Chondrocyte (in vitro differentiated cells): ENCODE measurements at regions not wholly inside any gene's neighbourhood (a gene's known extent, or its start where the extent isn't known, plus 50 kb on each side); places are given as distances from the start of the nearest gene placed in this dataset.

Source experiments
- DNase-seq: peaks from one replicate; pipeline ENCODE4 v3.0.0; 2021; ENCODE audit warnings: mixed read lengths, low spot score
- H3K27ac Mint-ChIP-seq: one replicate; pipeline ENCODE4 v1.8.0; 2021; ENCODE audit warnings: mild to moderate bottlenecking, moderate library complexity, mixed read lengths; ENCODE audit not compliant: unreplicated experiment
- H3K27me3 Mint-ChIP-seq: 2 replicates; pipeline ENCODE4 v1.8.0; 2021; ENCODE audit warnings: low read depth, mixed read lengths
- H3K36me3 Mint-ChIP-seq: 2 replicates; pipeline ENCODE4 v1.8.0; 2021; ENCODE audit warnings: low read depth, mixed read lengths
- H3K4me1 Mint-ChIP-seq: 2 replicates; pipeline ENCODE4 v1.8.0; 2021; ENCODE audit warnings: low read depth, mild to moderate bottlenecking, mixed read lengths
- H3K4me3 Mint-ChIP-seq: one replicate; pipeline ENCODE4 v1.8.0; 2021; ENCODE audit warnings: mild to moderate bottlenecking, moderate library complexity, mixed read lengths; ENCODE audit not compliant: unreplicated experiment
- H3K9me3 Mint-ChIP-seq: 2 replicates; pipeline ENCODE4 v1.8.0; 2021; ENCODE audit warnings: low read depth, mixed read lengths
- CTCF ChIP-seq: fragments of 200-600 bp; sonication (generic); IDR thresholded peaks from 2 replicates; pipeline ENCODE4 v1.5.0; 2021; ENCODE audit warnings: antibody characterized with exemption, mild to moderate bottlenecking, moderate library complexity

GRCh38 chr5:67437905-67438845 lies 241.6 kb upstream of the CD180 start:
- peak overlapping the region; percentile 1 for H3K27ac Mint-ChIP-seq
- no peak for TF ChIP-seq CTCF
- no peaks in the 10 kb centered on the region for H3K36me3 Mint-ChIP-seq
- peaks cover 4% of the 10 kb centered on the region for H3K9me3 Mint-ChIP-seq
- H3K4me3 Mint-ChIP-seq = no peak overlapping the region
- H3K4me1 Mint-ChIP-seq = peaks cover 15% of the 10 kb centered on the region
- H3K27me3 Mint-ChIP-seq = no peaks in the 10 kb centered on the region
- no peak for DNase-seq

GRCh38 chr5:67435032-67435431 lies 238.4 kb upstream of the CD180 start:
- no peaks in the 10 kb centered on the region for H3K27me3 Mint-ChIP-seq
- H3K36me3 Mint-ChIP-seq = no peaks in the 10 kb centered on the region
- H3K4me1 Mint-ChIP-seq = peaks cover 14% of the 10 kb centered on the region
- no peak overlapping the region for H3K27ac Mint-ChIP-seq
- H3K9me3 Mint-ChIP-seq = peaks cover 4% of the 10 kb centered on the region
- TF ChIP-seq CTCF = no peak
- H3K4me3 Mint-ChIP-seq = no peak overlapping the region
- no peak for DNase-seq

- no peak for DNase-seq
- peaks cover 4% of the 10 kb centered on the region for H3K9me3 Mint-ChIP-seq
These were observed 237.9 kb upstream of the CD180 start for GRCh38 chr5:67434466-67434865.

GRCh38 chr5:67432606-67433005 lies 236.0 kb upstream of the CD180 start:
- Mint-ChIP-seq H3K27ac (no peak overlapping the region), H3K4me1 (no peaks in the 10 kb centered on the region), H3K4me3 (no peak overlapping the region), H3K27me3 (no peaks in the 10 kb centered on the region), H3K36me3 (peaks cover 1% of the 10 kb centered on the region), H3K9me3 (peaks cover 6% of the 10 kb centered on the region)
- DNase-seq = no peak
- TF ChIP-seq CTCF = no peak

More at GRCh38 chr5:67434466-67434865, 237.9 kb upstream of the CD180 start:
- H3K36me3 Mint-ChIP-seq = no peaks in the 10 kb centered on the region
- H3K27ac Mint-ChIP-seq = no peak overlapping the region
- no peak overlapping the region for H3K4me3 Mint-ChIP-seq
- peaks cover 14% of the 10 kb centered on the region for H3K4me1 Mint-ChIP-seq
- H3K27me3 Mint-ChIP-seq = no peaks in the 10 kb centered on the region
- no peak for TF ChIP-seq CTCF

GRCh38 chr5:67431191-67431590 lies 234.6 kb upstream of the CD180 start:
- H3K36me3 Mint-ChIP-seq = peaks cover 1% of the 10 kb centered on the region
- DNase-seq = no peak
- H3K9me3 Mint-ChIP-seq = peaks cover 3% of the 10 kb centered on the region
- H3K4me3 Mint-ChIP-seq = no peak overlapping the region
- no peaks in the 10 kb centered on the region for H3K27me3 Mint-ChIP-seq
- H3K27ac Mint-ChIP-seq = no peak overlapping the region
- H3K4me1 Mint-ChIP-seq = no peaks in the 10 kb centered on the region
- TF ChIP-seq CTCF = no peak
